GM18498 (cell line): ENCODE measurements at regions not wholly inside any gene's neighbourhood (a gene's known extent, or its start where the extent isn't known, plus 50 kb on each side); places are given as distances from the start of the nearest gene placed in this dataset.
"Not testable (repeated sequence)": the region's sequence is repeated elsewhere in the genome, so short reads cannot be mapped to it uniquely, and the experiment has no call there.

Source experiments
- ATAC-seq: cut with Tn5 transposase; IDR thresholded peaks from one replicate; pipeline ENCODE4 v1.9.1; 2021; ENCODE audit warnings: mild to moderate bottlenecking, moderate library complexity; ENCODE audit not compliant: unreplicated experiment

DNA sequence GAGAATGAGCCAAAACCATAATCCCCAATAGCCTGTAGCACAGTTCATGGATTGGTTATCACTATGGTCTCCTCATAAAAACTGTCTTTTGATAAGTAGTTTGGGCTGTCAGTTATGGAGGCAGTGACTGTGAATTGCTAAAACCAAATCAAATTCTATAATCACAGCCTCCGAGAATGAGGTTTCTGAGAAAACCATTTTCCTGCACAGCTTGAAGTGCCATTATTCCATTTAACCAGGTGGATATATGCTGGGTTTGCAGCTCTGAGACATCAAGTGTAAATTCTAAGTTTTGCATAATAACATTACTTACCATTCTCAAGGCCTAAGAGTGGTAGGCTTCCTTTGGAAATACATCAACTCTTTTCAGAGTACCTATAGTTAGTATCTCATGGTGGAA lies 485.4 kb downstream of the FRK start:
- ATAC-seq = no peak

DNA sequence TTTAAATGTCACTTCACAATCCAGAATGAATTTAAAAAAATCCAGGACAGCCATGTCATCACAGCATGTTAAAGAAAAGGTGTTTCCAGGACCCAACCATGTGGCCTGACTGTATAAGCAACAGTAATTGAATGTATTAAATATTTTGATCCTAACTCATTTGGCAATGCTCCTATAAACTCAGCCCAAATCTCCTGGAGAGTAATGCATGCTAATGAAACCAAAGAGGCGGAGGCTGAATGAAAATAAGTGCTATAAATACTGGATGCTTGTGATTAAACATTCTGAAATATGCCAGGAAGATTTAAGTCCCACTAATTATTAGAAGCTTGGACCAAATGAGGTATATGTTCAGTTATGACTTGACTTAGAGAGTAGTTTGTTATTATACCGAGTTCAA lies 486.8 kb downstream of the FRK start:
- ATAC-seq = no peak

DNA sequence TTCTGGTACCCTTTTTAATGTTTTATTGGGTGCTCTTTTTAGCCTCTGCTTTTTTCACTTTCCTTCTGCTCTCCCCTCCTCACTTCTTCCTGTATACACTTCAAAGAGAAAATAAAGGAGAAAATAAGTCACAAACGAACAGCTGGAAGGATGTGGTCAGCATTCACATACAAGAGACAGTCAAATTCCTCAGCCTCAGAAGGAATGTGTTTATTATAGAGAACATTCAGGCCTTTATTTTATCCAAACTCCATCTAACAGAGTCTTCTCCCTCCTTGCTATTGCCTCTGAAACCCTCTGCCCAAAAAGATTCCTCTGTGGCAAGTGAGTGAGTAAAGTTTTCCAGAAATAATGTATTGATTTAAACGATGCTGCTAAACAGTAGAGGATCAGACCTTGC lies 490.4 kb downstream of the FRK start:
- no peak for ATAC-seq

GRCh38 chr6:115554060-115554459 lies 506.6 kb downstream of the FRK start:
- ATAC-seq = no peak

GRCh38 chr6:115551527-115551926 lies 509.2 kb downstream of the FRK start:
- ATAC-seq = no peak

DNA sequence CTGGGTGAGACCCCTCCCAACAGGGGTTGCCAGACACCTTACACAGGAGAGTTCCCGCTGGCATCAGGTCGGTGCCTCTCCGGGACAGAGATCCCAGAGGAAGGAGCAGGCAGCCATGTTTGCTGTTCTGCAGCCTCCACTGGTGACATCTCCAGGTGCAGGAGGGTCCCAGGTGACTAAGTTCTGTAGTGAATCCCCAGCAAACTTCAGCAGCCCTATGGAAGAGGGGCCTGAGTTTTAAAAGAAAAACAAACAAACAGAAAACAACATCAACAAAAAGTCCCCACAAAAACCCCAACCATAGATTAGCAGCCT lies 515.1 kb downstream of the FRK start:
- ATAC-seq = no peak

DNA sequence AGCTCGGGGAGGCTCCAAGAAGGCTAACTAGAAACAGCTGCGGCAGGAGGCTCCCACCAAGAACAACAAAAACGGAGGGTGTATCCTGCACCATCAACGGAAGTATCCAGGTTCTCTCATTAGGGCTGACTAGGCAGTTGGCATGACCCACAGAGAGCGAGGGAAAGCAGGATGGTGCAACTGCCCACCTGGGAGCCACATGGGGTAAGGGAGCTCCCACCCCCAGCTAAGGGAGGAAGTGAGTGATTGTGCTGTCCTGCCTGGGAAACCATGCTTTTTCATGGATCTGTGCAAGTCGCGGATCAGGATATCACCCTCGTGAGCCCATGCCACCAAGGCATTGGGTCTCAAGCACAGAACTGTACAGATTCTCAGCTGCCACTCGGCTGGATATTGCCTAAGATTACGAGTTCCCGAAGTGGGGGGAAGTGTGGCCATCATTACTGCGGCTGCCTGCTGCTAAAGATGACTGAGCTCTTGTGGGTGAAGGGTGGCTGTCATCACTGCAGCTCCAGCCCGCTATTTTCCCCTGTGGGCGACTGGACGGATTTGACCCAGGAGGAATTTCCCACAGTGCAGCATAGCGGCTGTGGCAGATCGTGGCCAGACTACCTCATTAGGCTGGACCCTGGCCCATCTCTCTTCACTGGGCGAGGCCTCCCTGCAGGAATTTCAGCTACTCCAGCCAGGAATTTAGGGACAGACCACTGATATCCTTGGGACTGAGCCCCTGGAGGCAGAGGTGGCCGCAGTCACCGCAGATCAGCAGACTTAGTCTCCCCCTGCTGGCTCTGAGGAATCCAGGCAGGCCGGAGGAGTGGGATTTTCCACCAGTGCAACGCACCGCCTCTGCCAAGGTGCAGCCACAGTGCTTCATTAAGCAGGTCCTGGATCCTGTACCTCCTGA lies 515.7 kb downstream of the FRK start:
- no peak for ATAC-seq

- no peak for ATAC-seq
These were observed 520.4 kb downstream of the FRK start for GRCh38 chr6:115540077-115540869.

GRCh38 chr6:115539531-115539930 lies 521.2 kb downstream of the FRK start:
- ATAC-seq = no peak

GRCh38 chr6:115524821-115525220 lies 535.9 kb downstream of the FRK start:
- ATAC-seq = no peak

- not testable (repeated sequence) for ATAC-seq
These were observed 538.9 kb downstream of the FRK start for GRCh38 chr6:115521747-115522146.

GRCh38 chr6:115514656-115515055 lies 546.0 kb downstream of the FRK start:
- ATAC-seq = no peak

GRCh38 chr6:115512923-115513322 lies 547.8 kb downstream of the FRK start:
- ATAC-seq = no peak

- no peak for ATAC-seq
These were observed 548.9 kb downstream of the FRK start for GRCh38 chr6:115511771-115512170.

DNA sequence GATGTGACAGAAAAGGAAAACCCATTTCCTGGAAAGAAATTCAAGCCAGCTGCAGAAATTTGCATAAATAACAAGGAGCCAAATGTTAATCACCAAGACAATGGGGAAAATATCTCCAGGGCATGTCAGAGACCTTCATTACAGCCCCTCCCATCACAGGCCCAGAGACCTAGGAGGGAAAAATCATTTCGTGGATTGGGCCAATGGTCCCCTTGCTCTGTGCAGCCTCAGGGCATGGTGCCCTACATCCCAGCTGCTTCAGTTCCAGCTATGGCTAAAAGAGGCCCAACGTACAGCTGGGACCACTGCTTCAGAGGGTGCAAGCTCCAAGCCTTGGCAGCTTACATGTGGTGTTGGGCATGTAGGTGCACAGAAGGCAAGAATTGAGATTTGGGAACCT lies 558.3 kb downstream of the FRK start:
- not testable (repeated sequence) for ATAC-seq

DNA sequence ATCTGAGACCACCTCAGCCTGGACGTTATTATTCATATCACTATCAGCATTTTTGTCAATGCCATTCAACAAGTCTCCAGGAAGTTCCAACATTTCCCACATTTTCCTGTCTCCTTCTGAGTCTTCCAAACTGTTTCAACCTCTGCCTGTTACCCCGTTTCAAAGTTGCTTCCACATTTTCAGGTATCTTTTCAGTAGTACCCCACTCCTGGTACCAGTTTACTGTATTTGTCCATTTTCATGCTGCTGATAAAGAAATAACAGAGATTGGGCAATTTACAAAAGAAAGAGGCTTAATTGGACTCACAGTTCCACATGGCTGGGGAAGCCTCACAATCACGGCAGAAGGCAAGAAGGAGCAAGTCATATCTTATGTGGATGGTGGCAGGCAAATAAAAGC lies 565.5 kb downstream of the FRK start:
- no peak for ATAC-seq

DNA sequence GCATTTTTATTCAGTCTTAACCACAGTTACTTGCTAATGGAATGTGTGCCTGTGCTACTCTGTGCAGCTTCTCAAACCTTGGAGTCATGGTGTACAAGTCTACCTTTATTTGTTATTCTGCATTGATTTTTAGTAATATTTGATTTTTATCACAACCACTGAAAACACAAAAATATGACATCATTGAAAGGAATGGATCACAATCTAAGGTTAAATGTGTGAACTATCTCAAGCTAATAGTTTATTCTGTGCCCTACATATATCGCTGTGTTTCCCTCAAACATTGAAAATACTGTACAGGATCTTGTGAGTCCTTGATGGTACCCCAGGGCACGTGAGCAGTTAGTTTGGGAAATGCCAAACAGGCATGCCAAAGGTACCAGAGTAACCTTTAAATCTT lies 573.4 kb downstream of the FRK start:
- ATAC-seq = no peak

GRCh38 chr6:115485400-115485799 lies 575.3 kb downstream of the FRK start:
- no peak for ATAC-seq

GRCh38 chr6:115480543-115480942 lies 580.1 kb downstream of the FRK start:
- ATAC-seq = not testable (repeated sequence)

- peak; percentile 40 for ATAC-seq
These were observed 586.1 kb downstream of the FRK start for GRCh38 chr6:115474443-115475041.

DNA sequence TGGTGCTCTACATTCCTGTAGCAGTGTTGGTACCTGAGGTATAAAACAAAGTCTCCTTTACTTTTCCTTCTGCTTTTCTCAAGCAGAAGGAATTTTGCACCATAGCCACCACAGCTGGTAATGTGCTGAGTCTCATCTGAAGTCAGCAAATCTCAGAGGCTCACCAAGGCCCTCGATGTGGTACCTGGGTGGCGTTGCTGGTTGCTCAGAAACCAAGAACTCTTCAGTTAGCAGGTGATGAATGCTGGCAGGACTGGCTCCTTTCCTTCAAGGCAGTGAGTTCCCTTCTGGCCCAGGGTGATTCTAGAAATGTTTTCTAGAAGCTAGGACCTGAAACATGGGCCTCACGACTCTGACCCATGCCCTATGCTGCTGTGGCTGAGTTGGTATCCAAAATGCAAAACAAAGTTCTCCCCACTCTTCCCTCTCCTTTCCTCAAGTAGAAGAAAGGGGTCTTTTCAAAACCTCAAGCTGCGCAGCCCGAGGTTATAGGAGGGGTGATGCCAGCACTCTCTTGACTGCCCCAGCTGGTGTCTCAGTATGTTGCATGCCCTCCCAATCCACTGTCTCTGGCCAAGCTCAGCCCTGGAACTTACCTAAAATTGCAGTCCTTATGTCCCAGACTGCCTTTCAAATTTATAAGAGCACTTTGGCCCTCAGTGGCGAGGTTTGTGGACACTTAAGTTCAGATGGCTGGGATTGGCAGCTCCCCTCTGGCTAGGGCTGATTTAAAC lies 592.3 kb downstream of the FRK start:
- no peak for ATAC-seq
